GM19397 (cell line): ENCODE measurements at regions not wholly inside any gene's neighbourhood (a gene's known extent, or its start where the extent isn't known, plus 50 kb on each side); places are given as distances from the start of the nearest gene placed in this dataset.

Source experiments
- ATAC-seq: cut with Tn5 transposase; IDR thresholded peaks from one replicate; pipeline ENCODE4 v1.9.1; 2021; ENCODE audit warnings: mild to moderate bottlenecking, moderate library complexity; ENCODE audit not compliant: unreplicated experiment

- no peak for ATAC-seq
Measured at GRCh38 chr2:145254291-145254690, 734.4 kb upstream of the ZEB2 start.

GRCh38 chr2:145253492-145253891, 733.6 kb upstream of the ZEB2 start:
- ATAC-seq: no peak

- no peak for ATAC-seq
Measured at GRCh38 chr2:145245268-145245870, 725.5 kb upstream of the ZEB2 start.

DNA sequence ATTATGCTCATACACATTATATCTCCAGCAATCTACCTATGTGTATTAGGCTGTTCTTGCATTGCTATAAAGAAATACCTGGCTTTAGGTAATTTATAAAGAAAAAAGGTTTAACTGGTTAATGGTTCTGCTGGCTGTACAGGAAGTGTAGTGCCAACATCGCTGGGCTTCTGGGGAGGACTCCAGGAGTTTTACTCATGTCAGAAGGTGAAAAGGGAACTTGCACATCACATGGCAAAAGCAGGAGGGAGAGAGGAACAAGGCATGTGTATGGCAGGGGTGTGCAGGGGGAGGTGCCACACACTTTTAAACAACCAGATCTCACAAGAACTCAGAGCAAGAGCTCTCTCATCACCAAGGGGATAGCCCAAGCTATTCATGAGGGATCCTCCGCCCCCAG, 715.4 kb upstream of the ZEB2 start:
- no peak for ATAC-seq

- ATAC-seq: no peak
Measured at GRCh38 chr2:145230546-145230945, 710.6 kb upstream of the ZEB2 start.

DNA sequence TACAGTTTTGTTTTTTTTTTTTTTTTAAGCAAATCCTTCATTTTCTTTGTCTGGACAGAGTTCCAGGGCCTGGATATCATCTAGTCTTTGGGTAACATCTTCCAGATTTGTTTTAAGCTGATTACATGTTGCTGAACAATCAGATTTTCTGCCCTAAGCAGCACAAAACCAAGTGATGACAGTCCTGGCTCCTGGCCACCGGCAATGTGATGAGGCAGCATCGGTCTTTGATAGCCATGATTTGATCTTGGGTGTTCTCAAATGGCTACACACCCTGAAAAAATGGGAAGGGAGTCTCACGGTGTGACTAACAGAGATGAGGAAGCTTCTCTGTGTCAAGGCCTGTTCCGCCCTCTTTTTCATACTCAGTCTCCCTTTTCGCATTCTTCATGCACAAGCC, 708.6 kb upstream of the ZEB2 start:
- ATAC-seq: no peak

GRCh38 chr2:145226901-145227300, 707.0 kb upstream of the ZEB2 start:
- no peak for ATAC-seq

DNA sequence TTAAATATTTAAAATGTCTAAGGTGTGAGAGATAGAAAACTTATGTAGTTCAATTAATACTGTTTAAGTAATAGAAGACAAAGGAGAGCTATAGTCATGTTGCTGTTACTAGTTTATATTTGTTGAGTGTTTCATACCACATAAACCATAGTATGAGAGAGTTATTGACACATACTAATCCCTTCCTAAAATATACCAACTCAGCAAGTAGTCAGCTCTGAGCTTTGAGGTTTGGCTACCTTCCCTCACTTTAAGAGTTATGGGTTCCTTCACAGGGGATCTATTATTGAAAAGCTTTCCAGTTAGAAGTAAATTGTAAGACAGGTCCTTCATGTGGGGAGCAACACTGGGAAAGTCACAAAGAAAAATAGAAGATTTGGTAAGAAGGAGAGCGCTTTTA, 701.6 kb upstream of the ZEB2 start:
- ATAC-seq: no peak

DNA sequence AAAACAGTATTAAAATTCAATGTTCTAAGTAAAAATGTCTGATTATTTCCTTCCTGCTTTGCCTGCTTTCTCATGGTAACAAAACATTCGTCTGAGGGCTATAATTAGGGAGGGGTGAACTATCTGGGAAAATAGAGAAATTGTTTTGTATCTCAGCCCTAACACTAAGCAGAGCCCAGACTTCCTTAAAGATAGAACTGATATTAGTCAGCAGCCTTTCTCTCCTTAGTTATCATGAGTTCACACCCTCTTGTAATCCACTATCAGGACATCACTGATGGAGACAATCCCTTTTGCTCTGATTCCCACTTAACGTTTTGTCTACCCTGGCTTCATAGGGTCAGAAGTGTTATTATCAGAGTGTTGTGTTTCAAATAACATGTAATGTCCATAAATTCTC, 701.1 kb upstream of the ZEB2 start:
- ATAC-seq: no peak

GRCh38 chr2:145220496-145220895, 700.6 kb upstream of the ZEB2 start:
- no peak for ATAC-seq

DNA sequence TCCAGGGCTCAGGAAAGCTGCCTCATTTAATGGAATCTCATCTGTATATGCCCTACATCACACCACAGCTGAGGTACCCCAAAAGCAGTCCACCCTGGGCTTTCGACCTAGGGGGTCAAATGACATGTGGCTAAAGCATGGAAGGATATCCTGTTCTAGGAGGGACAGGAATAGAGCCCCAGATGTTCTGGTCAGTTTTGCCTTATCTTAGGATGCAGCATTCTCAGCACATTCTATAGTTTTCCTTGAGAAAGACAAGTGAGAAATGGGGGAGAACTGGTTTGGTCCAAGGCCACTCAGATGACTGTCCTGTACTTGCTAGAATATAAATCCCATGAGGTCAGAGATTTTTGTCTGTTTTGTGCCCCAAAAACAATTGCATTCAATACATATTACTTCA, 688.0 kb upstream of the ZEB2 start:
- no peak for ATAC-seq

GRCh38 chr2:145206496-145207281, 686.8 kb upstream of the ZEB2 start:
- ATAC-seq: no peak

DNA sequence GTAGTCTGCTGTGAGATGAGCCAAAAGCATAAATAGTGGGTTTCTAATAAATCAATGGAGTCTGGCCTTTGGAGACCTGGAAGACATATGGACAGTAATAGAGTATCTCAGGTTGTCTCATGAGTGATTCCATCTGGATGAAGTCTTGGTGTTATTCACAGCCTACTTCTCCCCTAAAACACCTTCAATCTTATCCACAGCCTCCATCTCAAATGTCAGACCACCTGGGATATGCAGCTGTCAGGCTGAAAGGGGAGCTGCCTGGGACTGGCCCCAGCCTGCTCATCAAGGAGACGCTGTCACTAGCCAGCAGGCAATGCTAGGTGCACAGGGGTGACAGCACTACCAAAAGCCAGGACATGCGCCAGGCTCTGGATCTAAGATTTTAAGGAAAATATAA, 684.0 kb upstream of the ZEB2 start:
- ATAC-seq: no peak

DNA sequence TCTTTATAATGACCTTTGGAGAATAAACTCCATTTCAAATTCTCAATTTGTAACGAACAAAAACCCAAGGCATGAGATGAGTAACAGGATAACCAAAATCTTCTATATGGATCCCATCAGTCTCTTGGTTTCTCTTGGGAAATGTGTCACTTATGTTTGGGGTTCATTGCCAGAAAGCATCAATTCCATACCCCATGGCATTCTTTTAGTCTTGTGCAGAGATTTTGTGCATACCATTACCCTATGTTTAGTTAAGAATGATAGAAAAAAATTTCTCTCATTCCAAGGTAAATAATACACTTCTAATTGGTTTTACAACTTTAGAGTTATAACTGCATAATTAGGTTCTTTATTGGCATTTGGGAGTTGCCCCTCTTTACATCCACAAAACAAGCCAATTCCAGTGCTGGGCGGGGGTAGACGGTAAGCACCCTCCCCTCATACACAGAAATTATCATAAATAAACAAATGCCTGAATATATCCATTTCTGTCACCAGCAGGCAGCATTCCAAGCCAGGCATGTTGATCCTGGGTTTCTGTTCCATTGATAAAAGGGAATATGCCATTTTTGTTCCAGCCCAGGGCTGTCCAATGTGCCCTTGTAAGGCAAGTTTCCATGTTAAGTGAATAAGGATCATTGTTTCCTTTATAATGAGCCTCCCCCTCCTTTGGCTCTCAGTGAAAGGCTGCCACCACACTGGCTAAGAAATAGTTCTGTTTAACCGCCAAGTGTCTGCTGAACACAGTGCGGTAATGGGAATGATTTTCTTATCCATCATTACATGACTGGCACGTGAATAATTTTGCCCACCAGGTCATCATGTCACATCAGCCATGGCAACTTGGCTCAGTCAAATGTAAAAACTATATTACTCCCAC, 680.1 kb upstream of the ZEB2 start:
- no peak for ATAC-seq

DNA sequence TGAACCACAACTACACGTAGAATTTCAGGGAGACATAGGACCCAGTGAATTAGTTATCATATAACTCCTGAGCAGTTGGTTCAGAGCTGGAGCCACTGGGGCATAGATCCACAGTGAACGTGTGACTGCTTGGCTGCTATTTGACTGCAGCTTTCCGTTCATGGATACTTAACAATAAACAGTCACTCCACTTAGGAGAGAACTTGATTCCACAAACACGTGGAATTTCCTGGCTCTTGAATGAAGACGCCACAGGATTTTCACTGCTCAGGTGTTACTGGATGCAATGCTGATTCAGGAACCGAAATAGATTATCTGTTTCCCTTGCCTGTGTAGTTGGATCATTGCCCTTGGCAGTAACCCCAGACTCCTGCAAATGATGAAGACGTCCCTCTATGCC, 679.1 kb upstream of the ZEB2 start:
- no peak for ATAC-seq

GRCh38 chr2:145198555-145198954, 678.6 kb upstream of the ZEB2 start:
- no peak for ATAC-seq

GRCh38 chr2:145197944-145198343, 678.0 kb upstream of the ZEB2 start:
- ATAC-seq: no peak

DNA sequence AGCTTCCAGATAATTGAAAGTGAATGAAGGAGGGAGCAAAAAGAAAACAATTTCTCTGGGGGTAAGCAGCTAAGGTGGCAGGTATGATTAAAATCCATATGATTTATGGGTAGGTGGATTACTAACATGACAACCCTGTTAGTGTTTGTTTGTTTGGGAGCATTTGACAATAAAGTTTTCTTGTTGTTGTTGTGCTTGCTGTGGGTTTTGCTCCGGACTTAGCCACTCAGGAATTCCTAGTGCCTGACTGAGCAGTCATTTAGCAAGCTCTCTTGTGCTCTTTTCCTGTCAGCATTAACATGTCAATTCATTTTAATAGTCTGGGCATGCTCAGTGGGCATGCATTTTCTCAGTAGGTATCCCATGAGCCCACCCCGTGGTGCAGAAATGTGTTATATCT, 674.8 kb upstream of the ZEB2 start:
- no peak for ATAC-seq

DNA sequence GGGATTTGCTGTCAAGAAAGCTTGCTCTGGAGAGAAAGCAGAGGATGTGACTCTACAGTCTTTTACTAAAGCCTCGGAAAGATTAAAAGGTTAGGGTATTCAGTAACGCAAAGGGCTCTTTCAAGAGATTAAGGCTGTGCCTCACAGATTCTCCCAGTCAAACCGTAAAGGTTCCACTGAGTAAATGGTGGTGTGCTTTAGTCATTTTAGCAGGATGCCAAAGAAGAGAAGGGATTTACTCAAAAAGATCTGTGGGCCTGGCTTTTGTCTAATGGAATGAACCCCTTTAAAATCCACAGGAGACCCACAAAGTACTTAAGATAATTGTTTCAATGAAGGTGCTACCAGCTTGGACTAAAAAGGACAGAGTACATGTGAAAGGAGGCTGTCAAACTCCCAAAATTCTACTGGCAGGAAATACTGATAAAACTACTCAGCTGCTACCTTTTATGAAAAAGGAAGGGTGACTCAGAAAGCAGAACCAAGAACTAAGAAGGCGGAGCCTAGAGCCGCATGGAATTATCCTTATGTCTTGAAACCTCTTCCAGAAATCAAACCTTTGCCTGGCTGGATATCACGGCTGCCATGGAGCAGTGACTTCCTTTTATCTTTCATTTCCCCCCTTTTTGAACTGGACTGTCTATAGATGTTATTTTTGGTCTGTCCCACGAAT, 670.2 kb upstream of the ZEB2 start:
- ATAC-seq: no peak

- ATAC-seq: no peak
Measured at GRCh38 chr2:145186303-145186702, 666.4 kb upstream of the ZEB2 start.

- ATAC-seq: no peak
Measured at GRCh38 chr2:145185696-145186095, 665.8 kb upstream of the ZEB2 start.
